DND-41 (cell line): ENCODE measurements at regions not wholly inside any gene's neighbourhood (a gene's known extent, or its start where the extent isn't known, plus 50 kb on each side); places are given as distances from the start of the nearest gene placed in this dataset.

Source experiments
- EZH2 ChIP-seq: IDR thresholded peaks from 3 replicates; pipeline ENCODE4 v1.6.1; 2012; ENCODE audit warnings: borderline replicate concordance, low read depth, mild to moderate bottlenecking, moderate library complexity, low read length, inconsistent platforms; ENCODE audit not compliant: severe bottlenecking
- TF ChIP-seq, protein P1 (sequence below): IDR thresholded peaks from 2 replicates; pipeline ENCODE4 v1.5.1; 2012; ENCODE audit warnings: borderline replicate concordance, low read length, moderate library complexity, mild to moderate bottlenecking; ENCODE audit not compliant: poor library complexity, severe bottlenecking; ENCODE audit errors: extremely low read depth

DNA sequence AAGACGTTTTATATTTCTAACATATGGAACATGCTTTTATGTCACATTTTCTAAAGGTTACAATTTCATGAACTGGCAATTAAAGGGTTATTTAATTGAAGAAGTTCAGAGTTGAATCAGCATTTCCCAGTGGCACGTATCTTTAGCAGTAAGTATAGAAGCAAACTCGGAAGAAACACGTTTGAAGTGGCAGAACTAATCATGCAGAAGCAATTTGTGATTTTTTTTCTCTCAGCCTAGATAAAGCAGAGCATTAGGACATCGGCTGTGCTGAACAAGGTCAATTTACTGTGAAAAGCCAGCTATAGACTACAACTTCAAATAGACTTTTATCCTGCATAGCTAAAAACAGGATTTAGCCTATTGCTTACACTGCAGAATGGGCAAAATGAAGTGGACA is 104.7 kb downstream of the ISL1 start:
- TF ChIP-seq, protein P1, sequence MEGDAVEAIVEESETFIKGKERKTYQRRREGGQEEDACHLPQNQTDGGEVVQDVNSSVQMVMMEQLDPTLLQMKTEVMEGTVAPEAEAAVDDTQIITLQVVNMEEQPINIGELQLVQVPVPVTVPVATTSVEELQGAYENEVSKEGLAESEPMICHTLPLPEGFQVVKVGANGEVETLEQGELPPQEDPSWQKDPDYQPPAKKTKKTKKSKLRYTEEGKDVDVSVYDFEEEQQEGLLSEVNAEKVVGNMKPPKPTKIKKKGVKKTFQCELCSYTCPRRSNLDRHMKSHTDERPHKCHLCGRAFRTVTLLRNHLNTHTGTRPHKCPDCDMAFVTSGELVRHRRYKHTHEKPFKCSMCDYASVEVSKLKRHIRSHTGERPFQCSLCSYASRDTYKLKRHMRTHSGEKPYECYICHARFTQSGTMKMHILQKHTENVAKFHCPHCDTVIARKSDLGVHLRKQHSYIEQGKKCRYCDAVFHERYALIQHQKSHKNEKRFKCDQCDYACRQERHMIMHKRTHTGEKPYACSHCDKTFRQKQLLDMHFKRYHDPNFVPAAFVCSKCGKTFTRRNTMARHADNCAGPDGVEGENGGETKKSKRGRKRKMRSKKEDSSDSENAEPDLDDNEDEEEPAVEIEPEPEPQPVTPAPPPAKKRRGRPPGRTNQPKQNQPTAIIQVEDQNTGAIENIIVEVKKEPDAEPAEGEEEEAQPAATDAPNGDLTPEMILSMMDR = no peak
- TF ChIP-seq EZH2 = no peak
